ENCODE measurements at regions not wholly inside any gene's neighbourhood (a gene's known extent, or its start where the extent isn't known, plus 50 kb on each side); places are given as distances from the start of the nearest gene placed in this dataset.

GRCh38 chr14:104343690-104344640, 205.6 kb downstream of the KIF26A start:
- DNase-seq = no peak

DNA sequence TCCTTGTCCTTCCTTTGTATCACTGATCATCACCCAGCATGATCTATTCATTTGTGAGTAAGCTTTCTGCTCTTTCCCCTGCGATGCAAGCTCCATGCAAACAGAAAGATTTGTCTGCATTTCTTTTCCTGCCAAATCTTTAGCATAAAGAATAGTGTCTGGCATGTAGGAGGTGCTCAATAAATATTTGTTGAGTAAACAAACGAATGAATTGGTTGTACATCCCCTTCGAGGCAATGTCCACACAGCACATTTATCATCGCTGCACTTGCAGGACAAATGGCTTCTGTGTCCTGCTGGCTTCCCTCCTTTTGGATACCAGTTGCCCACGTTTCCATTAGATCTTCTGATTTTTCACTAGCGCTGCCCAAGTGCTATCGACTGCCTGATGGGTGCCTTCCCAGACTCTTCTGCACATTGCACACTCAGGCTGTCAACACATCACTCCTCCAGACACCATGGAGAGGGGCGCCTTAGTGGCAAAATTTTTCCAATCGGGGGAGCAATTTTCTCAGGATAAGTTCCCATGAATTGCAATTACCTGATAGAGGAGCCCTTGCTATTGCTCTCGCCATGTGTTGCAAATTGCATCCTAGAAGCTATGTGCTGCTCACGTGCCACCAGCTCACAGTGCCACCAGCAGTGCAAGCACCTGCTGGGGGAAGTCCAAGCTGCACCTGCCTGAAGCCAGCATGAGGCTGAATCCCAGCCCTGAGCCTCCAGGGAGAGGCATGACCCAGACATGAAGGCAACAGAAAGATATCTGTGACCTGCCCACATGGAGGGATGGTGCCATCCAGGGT, 206.6 kb downstream of the KIF26A start:
- no peak for DNase-seq

DNA sequence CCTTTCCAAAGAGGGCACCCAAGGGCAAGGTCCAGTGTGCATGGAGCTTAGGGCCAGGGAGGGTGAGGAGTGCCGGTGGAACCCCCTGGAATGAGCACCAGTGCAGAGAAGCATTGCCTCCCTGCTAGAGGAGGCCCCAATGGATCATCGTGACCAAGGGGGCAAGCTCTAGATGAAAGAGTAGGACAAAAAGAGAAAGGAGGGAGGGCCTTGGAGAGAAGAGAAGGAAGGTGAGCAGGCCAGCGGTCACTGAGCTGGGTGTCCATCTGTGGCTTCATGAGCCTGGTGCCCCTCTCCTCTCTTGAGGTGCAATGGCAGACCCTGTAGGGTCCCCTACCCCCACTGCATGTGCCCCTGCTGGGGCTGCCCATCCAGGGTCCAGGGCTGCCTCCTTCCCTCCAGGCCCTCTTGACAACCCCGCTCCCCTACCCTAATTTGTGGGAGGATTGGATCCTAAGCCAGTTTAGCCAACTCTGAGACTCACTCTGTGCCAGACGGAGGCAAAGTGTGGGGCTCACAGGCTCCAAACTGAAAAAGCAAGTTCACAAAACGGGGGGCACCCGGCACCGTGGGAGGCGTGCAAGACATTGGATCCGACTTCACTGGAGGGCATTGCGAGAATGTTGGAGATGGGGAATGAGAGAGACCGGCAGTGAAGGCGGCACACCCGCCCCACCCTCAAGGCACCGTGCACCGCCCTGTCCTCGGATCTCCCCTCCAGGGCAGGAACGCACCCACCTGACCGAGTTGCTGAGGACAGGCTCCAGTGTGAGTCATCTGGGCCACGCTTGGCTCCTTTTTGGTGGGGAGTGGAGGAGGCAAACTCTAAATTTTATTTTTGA, 207.5 kb downstream of the KIF26A start:
- DNase-seq = no peak

- DNase-seq = no peak
These were observed 208.2 kb downstream of the KIF26A start for GRCh38 chr14:104346608-104347007.

- no peak for DNase-seq
These were observed 210.4 kb downstream of the KIF26A start for GRCh38 chr14:104348741-104349140.

DNA sequence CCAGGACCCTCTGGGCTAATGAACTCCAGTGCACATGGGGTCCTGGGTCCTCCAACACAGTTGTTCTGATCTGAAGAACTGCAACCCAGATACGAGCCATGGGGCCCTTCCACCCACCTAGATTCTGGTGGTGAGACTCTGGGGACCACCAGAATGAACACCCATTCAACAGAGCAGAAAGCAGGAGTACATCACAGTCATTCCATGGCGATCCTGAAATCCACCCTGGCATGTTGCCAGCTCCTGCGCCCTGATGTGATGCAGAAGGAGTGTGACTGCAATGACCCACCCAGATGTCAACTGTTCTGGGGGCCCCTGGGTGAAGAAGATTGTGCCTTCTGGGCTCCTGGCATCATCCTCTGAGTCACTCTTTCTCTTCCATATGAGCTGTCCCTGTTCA, 211.6 kb downstream of the KIF26A start:
- DNase-seq = no peak

DNA sequence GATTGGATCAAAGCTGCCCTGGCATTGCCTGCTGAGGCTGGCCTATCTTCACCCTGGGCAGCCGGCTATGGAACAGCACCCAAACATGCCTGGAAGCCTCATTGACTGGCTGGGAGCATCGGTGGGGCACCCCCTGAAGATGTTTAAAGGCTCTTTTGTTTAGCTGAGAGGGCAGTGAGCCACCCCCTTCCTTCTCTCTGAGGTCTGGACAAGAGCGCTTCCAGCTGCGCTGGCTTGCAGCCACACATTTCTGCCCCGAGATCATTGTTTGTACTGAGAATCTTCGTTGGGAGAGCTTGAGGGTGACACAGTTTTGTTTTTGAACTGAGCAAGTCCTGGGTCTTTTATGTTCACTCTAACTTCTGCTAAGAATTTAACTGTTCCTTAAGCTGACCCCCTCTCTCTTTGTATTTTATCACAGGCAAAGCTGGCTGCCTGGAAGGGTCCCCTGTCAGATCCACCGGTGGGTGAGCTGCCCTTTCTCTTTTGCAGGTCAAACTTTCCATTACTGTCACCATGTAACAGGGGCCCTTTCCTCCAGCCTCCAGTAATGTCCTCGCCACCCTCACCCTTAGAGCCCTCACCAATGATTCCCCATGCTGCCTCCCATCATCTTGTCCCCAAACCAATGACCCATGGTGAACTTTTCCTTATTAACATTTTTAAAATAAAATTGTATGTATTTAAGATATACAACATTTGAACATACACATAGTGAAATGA, 212.2 kb downstream of the KIF26A start:
- no peak for DNase-seq

DNA sequence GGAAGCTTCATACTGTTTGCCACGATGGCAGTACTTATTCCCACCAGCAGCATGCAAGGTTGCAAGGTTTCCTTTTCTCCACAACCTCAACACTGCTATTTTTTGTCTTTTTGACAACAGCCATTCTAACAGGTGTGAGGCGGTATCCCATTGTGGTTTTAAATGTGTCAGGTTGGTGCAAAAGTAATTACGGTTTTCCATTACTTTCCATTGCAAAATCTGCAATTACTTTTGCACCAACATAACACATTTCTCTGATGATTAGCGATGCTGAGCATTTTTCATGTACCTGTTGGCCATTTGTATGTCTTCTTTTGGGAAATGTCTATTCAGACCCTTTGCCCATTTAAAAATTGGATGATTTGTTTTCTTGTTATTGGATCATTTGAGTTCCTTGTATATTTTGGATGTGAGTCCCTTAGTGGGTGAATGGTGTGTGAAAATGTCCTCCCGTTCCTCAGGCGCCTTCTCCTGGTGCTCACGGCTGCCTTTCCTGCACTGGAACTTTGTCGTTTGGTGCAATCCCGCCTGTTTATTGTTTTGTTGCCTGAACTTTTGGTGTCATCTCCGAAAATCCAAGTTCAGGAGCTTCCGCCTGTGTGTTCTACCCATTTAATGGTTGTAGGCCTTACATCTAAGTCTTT, 213.6 kb downstream of the KIF26A start:
- DNase-seq = no peak

DNA sequence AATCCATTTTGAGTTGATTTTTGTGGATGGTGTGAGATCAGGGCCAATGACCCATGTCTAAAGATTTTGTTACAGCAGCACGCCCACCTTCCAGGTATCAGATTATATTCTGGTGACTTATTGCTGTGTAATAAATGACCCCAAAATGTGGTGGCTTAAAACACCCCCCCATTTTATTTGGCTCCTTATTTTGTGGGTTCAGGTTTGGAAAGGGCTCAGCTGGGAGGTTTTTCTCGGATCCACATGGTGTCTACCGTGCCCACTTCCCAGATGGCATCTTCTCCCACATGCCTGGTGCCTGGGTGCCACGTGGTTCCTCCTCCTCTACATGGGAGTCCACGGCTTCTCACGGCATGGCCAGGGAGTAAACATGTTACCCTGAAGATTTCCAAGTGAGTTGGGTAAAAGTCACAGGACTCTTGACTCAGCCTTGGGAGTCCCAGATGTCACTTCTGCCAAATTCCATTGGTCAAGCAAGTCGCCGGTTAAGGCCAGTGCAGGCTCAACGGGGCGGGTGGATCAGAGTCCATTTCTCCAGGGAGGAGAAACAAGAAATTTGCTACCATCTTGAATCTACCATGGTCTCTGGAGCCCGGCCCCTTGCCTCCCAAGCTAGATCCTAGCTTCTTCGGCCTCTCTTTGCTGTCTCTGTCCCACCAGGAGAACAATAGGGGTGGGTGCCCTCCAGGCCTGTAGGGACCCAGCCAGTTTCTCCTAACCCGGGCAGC, 214.3 kb downstream of the KIF26A start:
- no peak for DNase-seq

- no peak for DNase-seq
These were observed 215.0 kb downstream of the KIF26A start for GRCh38 chr14:104353221-104353920.

DNA sequence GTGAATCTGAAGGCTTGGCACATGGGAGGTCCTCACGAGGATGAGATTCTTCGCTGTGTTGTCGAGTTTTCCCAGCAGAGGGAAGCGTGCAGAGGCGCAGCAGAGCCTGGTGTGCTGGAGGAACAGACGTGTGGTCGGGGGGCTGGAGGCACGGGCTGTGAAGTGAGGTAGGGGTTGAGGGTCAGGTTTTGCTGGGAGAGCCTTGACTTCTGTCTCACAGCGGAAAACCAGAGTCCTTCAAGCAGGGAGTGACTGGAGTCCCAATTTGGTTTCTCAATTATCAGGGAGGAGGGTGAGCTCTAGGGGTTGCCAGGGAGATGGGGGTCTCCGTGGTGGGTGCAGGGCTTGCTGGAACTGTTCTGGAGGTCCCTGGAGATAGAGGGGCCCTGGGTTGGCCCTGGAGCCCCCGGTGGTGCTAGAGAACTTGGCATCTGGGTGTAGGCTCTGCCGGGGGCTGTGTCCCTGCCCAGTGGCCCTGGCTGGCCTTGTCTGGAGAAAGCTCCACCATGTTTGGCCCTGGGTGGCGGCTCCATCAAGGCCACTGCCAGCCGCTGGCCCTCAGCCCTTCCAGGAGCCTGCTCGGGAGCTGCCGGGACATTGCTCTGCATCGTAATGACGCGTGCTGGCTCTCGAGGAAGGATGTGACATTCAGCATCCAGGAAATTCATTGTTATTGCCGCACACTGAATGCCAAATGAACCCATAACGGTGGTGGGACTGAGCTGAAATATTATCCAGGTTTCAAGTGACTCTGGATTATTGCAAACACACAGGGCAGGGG, 215.7 kb downstream of the KIF26A start:
- DNase-seq = no peak

- no peak for DNase-seq
These were observed 217.0 kb downstream of the KIF26A start for GRCh38 chr14:104355101-104356019.

GRCh38 chr14:104356020-104356737, 217.8 kb downstream of the KIF26A start:
- no peak for DNase-seq

- DNase-seq = no peak
These were observed 218.6 kb downstream of the KIF26A start for GRCh38 chr14:104356738-104357688.

DNA sequence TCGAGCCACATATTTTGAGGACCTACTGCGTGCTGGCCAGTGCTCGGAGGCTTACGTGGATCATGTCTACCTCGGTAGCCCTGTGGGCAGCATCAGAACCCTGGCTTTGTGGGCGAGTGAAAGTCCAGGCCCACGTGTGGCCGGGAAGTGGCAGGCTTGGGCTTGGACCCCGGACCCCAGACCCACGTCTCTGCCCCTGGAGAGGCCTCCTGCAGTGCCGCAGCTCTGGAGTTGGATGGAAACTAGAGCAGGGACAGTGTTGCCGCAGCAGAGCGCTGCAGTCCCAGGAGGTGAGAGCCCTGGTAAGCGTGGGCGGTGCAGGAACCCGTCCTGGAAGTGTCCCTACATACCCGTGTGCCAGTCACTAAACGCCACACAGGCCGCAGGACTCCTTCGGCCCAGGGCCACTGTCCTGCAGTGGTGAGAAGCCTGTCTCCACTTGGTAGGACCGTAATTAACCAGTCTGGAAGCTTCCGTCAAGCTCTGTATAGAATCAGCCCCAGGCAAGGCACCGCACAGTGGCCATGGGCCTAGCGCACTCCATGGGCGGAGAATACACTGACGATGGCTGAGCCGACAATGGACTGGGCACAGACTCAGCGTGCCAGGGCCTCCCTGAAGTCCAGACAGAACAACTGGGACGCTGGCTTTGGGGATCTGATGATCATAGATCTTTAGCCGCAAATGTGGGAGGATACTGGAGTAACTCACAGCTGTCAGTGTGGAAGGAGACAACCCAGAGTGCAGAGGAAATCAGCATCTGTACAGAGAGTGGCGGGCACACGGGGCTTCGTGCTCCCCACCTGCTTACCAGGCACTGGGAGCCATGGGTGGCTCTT, 219.5 kb downstream of the KIF26A start:
- DNase-seq = no peak
